Activated CD4-positive, CD25-positive, alpha-beta regulatory T cell (primary cell): ENCODE measurements at regions not wholly inside any gene's neighbourhood (a gene's known extent, or its start where the extent isn't known, plus 50 kb on each side); places are given as distances from the start of the nearest gene placed in this dataset.

ENCODE experiments used
- DNase-seq, 4 experiments: peaks; one replicate each; lab custom pipeline; 2025; lab: John Stamatoyannopoulos, UW

- no peak for DNase-seq
These were observed 173.4 kb upstream of the RUNX1 start for GRCh38 chr21:35222541-35222941.

DNA sequence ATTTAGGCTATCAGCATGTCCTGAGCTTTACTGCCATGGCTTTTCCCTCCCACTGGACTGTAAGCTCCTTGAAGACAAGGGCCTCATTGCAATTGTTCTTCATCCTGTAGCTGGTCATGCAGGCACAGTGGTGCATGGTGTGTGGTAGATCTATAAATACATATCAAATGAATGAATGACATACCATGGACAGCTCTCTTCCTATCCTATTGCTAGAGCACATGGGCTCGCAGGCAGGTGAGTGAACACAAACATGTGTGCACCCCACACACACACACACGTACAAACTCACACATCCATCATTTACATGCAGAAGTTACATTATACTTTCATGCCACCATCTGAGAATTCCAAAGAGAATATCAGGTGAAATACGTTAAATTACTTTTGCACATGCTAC lies 172.9 kb upstream of the RUNX1 start:
- no peak for DNase-seq

GRCh38 chr21:35220301-35220700 lies 171.2 kb upstream of the RUNX1 start:
- no peak for DNase-seq

DNA sequence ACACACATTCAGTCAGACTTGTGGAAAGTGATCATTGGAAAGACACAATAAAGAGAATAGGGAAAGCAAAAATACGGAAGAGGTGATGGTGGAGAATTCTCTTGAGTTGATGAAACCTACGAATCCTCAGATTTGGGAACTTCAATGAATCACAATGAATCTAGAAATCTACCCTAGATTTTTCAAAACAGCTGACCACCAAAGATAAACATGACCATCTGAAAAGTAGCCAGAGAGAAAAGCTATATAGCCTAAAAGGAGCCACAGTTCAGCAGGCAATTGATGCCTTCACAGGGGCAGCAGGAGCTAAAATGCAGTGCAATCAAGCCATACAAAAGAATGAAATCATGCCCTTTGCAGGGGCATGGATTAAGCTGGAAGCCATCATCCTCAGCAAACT lies 170.6 kb upstream of the RUNX1 start:
- DNase-seq = no peak

GRCh38 chr21:35219291-35219690 lies 170.2 kb upstream of the RUNX1 start:
- DNase-seq = no peak

DNA sequence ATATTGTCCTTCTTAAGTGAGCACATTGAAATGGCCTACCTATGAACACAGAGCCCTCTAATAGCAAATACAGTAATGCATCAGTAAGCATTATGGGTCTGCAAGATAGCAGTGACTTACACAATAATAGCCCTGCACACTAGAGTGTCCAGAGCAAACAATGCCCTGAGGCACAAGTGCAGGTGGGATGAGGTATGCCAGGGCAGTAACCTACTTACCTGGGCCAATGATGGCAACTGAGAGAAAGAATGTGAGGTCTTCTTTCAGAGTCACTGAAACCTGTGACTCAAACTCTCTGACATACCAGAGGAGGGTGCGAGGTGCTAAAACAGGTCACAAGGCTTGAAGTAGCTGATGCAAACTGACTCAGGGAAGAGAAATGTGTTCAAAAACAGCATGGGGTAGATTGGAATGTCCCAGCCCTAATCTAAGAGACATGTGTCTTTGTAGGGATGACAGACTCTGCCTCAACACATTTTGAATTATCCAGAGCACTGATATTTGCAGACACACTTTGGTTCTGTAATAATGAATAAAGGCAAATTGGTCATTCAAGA lies 168.5 kb upstream of the RUNX1 start:
- DNase-seq = no peak

GRCh38 chr21:35216996-35217395 lies 167.9 kb upstream of the RUNX1 start:
- no peak for DNase-seq

GRCh38 chr21:35215870-35216269 lies 166.8 kb upstream of the RUNX1 start:
- DNase-seq = no peak

DNA sequence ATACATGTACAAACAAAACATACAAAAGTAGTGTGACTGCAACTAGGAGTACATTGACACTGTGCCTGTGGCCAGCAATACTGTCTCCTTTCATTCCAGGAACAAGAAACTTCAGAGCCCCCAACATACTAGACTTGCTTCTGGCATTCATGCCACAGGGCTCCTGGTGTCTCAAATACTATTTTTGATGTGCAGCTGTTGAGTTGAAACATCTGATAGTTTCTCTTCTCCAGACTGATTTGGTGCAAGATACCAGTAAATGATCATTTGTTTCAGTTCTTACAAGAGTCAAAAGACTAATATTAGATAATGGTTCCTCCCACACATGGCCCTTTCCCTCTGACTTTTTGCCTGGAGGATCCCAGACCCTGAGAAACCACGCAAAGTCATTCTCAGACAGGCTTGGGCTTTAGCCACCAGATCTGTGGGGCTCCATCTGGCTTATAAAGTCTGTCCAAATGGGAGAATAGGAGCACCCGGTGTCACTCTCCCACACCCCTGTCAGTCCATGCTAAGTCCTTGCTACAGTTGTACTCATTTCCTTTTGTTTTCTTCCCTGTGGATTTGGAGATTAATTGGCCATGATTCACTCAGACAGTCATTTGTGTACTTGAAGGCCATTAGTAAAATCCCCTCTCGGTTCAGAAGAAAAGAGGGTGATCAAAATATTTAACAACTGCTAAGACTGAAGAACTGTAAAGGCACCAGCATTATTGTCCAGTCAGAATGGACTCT lies 163.5 kb upstream of the RUNX1 start:
- no peak for DNase-seq

GRCh38 chr21:35211782-35212181 lies 162.7 kb upstream of the RUNX1 start:
- no peak for DNase-seq

GRCh38 chr21:35210093-35210492 lies 161.0 kb upstream of the RUNX1 start:
- no peak for DNase-seq

- no peak for DNase-seq
These were observed 159.9 kb upstream of the RUNX1 start for GRCh38 chr21:35208810-35209517.

GRCh38 chr21:35208104-35208503 lies 159.0 kb upstream of the RUNX1 start:
- DNase-seq = no peak

GRCh38 chr21:35207322-35207721 lies 158.2 kb upstream of the RUNX1 start:
- no peak for DNase-seq

DNA sequence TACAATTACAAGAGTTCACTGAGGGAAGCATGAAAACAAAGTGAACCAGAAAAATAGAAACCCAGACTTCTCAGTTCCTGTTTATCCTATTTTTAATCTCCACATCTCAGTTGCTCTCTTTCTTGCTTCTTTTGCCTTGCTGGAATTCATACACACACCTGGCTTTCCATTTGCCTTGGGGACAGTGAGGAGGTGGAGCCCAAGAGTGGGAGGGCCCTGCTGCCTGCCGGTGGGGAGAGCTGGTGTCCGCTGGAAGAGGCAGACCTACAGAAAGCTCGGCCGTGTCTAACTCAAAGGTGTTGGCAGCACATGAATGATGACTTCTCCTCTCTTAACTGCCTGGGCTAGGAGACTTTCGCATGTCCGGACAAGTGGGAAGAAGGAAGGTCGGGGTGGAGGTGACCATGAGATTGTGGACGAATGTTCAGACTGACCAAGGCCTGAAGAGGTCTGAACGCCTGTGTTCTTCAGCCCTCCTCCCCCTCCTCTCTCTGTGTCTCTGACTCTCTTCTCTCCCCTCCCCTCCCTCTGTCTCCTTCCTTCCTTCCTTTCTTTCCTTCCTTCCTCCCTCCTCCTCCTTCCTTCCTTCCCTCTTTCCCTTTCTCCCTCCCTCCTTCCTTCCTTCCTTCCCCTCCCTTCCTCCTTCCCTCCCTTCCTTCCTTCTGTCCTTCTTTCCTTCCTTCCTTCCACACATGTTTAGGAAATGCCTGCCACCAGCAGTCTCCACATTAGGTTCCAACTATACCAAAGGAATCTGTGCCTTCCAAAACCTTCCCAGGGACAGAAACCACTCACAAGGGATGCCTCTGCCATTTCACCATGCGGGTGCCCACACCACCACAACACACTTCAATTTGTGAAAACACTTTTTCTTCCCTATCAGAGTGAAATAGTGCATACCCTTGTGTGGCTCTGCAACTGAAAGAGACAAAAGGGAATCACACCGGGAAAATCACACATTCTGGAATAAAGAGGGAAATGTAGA lies 157.3 kb upstream of the RUNX1 start:
- DNase-seq = no peak

DNA sequence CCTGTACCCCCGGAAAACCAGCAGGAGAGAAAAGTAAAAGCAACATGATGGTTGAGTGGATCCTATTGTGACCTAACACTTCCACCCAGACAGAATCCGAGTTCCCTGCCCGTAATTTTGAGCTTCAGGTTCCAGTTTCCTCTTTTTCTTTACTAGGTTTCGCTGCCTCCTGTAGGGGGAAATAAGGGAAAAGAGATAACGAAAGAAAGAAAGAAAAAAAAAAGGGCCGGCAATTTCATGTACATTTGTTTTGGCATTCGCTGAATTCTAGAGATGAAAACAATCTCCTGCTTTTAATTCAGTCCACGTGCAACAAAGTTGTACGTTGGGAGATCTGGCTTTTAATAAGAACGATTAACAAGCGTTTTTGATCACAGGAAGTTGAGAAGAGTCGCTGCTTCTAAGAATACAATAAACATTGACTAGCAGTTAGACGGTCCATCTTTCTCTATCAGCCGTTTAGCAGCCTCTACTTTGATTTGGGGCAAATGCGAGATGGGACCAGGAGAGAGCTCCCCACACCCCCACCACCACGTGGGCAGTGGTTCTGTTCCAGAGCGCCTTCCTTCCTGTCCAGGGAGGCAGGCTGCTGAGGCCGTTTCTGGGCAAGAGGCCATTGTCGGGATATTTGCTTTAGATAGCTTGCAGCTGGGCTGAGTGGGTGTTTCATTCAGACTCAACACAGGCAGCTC lies 155.9 kb upstream of the RUNX1 start:
- DNase-seq = no peak

DNA sequence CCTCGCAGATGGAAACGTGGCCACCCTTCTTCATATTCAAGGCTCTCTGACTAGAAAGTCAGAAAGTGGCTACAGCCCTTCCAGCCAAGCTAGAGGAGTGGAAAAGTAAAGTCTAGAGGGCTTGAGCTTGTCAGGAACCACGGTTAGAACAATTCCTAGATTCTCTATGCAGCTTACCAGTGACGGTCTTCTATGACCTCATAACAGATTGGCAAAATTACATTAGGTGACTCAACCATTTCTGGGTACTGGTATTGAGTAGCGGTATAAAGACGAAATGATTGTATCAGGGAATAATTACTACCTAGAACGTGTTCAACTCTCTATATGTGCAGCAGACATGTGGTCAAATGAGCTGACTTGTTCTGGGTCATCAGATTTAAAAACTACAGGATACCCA lies 155.0 kb upstream of the RUNX1 start:
- no peak for DNase-seq

GRCh38 chr21:35203093-35203977 lies 154.2 kb upstream of the RUNX1 start:
- DNase-seq = no peak

DNA sequence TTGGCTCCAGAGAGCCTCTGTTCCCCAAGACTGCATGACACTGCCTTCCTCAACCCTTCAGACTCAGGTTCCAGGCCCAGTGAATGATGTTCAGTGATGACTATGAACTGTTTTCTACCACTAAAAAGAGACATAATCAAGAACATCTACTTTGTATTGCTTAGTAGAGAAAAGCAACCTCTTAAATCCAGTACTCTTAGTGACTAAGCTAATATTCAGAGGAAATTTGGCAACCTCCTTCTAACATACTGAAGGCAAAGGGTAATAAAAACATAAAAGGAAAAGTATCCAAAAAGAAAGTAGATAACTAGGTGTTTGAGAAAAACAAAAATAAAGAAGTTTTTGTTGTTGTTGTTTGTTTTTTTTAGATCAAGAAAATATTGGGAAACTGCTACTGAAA lies 153.3 kb upstream of the RUNX1 start:
- DNase-seq = no peak

GRCh38 chr21:35201799-35202198 lies 152.7 kb upstream of the RUNX1 start:
- no peak for DNase-seq

DNA sequence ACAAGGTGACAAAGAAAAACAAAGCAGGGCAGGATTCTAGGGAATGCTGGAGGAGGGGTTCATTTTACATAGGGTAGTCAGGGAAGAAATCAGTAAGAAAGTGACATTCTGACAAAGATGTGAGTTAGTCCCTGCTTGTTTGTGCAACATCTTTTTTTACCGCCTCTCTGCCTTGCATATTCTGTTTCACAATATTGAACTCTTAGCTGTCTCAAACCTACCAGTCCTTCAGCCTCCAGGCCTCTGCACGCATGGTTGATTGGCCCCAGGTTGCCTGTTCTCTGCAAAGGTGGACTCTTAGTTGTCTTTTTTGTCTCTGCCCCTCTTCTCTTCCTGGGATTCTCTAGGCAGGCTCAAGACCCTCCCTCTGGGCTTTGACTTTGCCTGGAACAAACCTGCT lies 152.2 kb upstream of the RUNX1 start:
- DNase-seq = no peak
